ENCODE measurements at regions not wholly inside any gene's neighbourhood (a gene's known extent, or its start where the extent isn't known, plus 50 kb on each side); places are given as distances from the start of the nearest gene placed in this dataset.
"Not testable (repeated sequence)": the region's sequence is repeated elsewhere in the genome, so short reads cannot be mapped to it uniquely, and the experiment has no call there.

- Mint-ChIP-seq H3K27ac (no peak overlapping the region), H3K36me3 (ENCODE audit: low read depth) (no peaks in the 10 kb centered on the region), H3K9me3 (no peaks in the 10 kb centered on the region), H3K4me3 (no peak overlapping the region), H3K27me3 (peaks cover 4% of the 10 kb centered on the region), H3K4me1 (no peaks in the 10 kb centered on the region)
- intact Hi-C loops (cut with micrococcal nuclease), result no loop called here
- no peak for DNase-seq
Observed at GRCh38 chrX:130529531-130529930, 127.7 kb downstream of the RBMX2 start.

- no peaks in the 10 kb centered on the region for H3K27me3 Mint-ChIP-seq
- no peaks in the 10 kb centered on the region for H3K4me1 Mint-ChIP-seq
- intact Hi-C loops (cut with micrococcal nuclease), result no loop called here
- no peaks in the 10 kb centered on the region for H3K9me3 Mint-ChIP-seq
- DNase-seq, result no peak
- no peaks in the 10 kb centered on the region for H3K36me3 Mint-ChIP-seq (ENCODE audit: low read depth)
- no peak overlapping the region for H3K27ac Mint-ChIP-seq
- no peak overlapping the region for H3K4me3 Mint-ChIP-seq
Observed at GRCh38 chrX:130531066-130531465, 129.3 kb downstream of the RBMX2 start.

- intact Hi-C loops (cut with micrococcal nuclease), result loop anchor here (1.0 kb wide), 1 partner anchor 377 kb away; no protein-coding TSS in a partner anchor
- H3K4me1 Mint-ChIP-seq, result no peaks in the 10 kb centered on the region
- peak; percentile 77 for DNase-seq
- H3K4me3 Mint-ChIP-seq, result no peak overlapping the region
- H3K9me3 Mint-ChIP-seq, result no peaks in the 10 kb centered on the region
- H3K27me3 Mint-ChIP-seq, result no peaks in the 10 kb centered on the region
- no peak overlapping the region for H3K27ac Mint-ChIP-seq
- no peaks in the 10 kb centered on the region for H3K36me3 Mint-ChIP-seq (ENCODE audit: low read depth)
Observed at GRCh38 chrX:130539721-130540321, 138.0 kb downstream of the RBMX2 start.

GRCh38 chrX:130543603-130544325 lies 142.0 kb downstream of the RBMX2 start:
- no peaks in the 10 kb centered on the region for H3K9me3 Mint-ChIP-seq
- H3K27ac Mint-ChIP-seq, result no peak overlapping the region
- DNase-seq, result no peak
- intact Hi-C loops (cut with micrococcal nuclease), result no loop called here
- H3K27me3 Mint-ChIP-seq, result no peaks in the 10 kb centered on the region
- no peaks in the 10 kb centered on the region for H3K4me1 Mint-ChIP-seq
- no peak overlapping the region for H3K4me3 Mint-ChIP-seq
- no peaks in the 10 kb centered on the region for H3K36me3 Mint-ChIP-seq (ENCODE audit: low read depth)

- peaks cover 3% of the 10 kb centered on the region for H3K27me3 Mint-ChIP-seq
- intact Hi-C loops (cut with micrococcal nuclease), result no loop called here
- no peaks in the 10 kb centered on the region for H3K9me3 Mint-ChIP-seq
- H3K4me3 Mint-ChIP-seq, result no peak overlapping the region
- no peak for DNase-seq
- no peaks in the 10 kb centered on the region for H3K4me1 Mint-ChIP-seq
- no peak overlapping the region for H3K27ac Mint-ChIP-seq
- H3K36me3 Mint-ChIP-seq (ENCODE audit: low read depth), result no peaks in the 10 kb centered on the region
Observed at GRCh38 chrX:130545796-130546195, 144.0 kb downstream of the RBMX2 start.

- H3K4me3 Mint-ChIP-seq; H3K9me3 Mint-ChIP-seq; H3K27me3 Mint-ChIP-seq; H3K27ac Mint-ChIP-seq; intact Hi-C loops (cut with micrococcal nuclease); DNase-seq; H3K36me3 Mint-ChIP-seq (ENCODE audit: low read depth); H3K4me1 Mint-ChIP-seq: not testable (repeated sequence)
Observed at GRCh38 chrX:130549382-130549781, 147.6 kb downstream of the RBMX2 start.

GRCh38 chrX:130550351-130550750 lies 148.6 kb downstream of the RBMX2 start:
- no peaks in the 10 kb centered on the region for H3K36me3 Mint-ChIP-seq (ENCODE audit: low read depth)
- H3K27ac Mint-ChIP-seq, result no peak overlapping the region
- intact Hi-C loops (cut with micrococcal nuclease), result no loop called here
- no peaks in the 10 kb centered on the region for H3K9me3 Mint-ChIP-seq
- H3K4me1 Mint-ChIP-seq, result peaks cover 2% of the 10 kb centered on the region
- H3K4me3 Mint-ChIP-seq, result no peak overlapping the region
- H3K27me3 Mint-ChIP-seq, result peaks cover 5% of the 10 kb centered on the region
- no peak for DNase-seq

GRCh38 chrX:130552444-130553073 lies 150.8 kb downstream of the RBMX2 start:
- H3K27me3 Mint-ChIP-seq, result peaks cover 7% of the 10 kb centered on the region
- no peaks in the 10 kb centered on the region for H3K36me3 Mint-ChIP-seq (ENCODE audit: low read depth)
- H3K27ac Mint-ChIP-seq, result no peak overlapping the region
- intact Hi-C loops (cut with micrococcal nuclease), result no loop called here
- H3K9me3 Mint-ChIP-seq, result no peaks in the 10 kb centered on the region
- H3K4me3 Mint-ChIP-seq, result no peak overlapping the region
- DNase-seq, result no peak
- H3K4me1 Mint-ChIP-seq, result peaks cover 2% of the 10 kb centered on the region

- peaks cover 2% of the 10 kb centered on the region for H3K4me1 Mint-ChIP-seq
Observed at GRCh38 chrX:130555341-130555740, 153.6 kb downstream of the RBMX2 start.

GRCh38 chrX:130555757-130556156 lies 154.0 kb downstream of the RBMX2 start:
- no peak overlapping the region for H3K4me3 Mint-ChIP-seq
- peaks cover 3% of the 10 kb centered on the region for H3K27me3 Mint-ChIP-seq
- DNase-seq, result no peak
- intact Hi-C loops (cut with micrococcal nuclease), result no loop called here
- no peak overlapping the region for H3K27ac Mint-ChIP-seq
- H3K36me3 Mint-ChIP-seq (ENCODE audit: low read depth), result no peaks in the 10 kb centered on the region
- H3K9me3 Mint-ChIP-seq, result no peaks in the 10 kb centered on the region
- peaks cover 2% of the 10 kb centered on the region for H3K4me1 Mint-ChIP-seq

More at GRCh38 chrX:130555341-130555740, 153.6 kb downstream of the RBMX2 start:
- no peak for DNase-seq
- H3K4me3 Mint-ChIP-seq, result no peak overlapping the region
- H3K27ac Mint-ChIP-seq, result no peak overlapping the region
- H3K36me3 Mint-ChIP-seq (ENCODE audit: low read depth), result no peaks in the 10 kb centered on the region
- peaks cover 3% of the 10 kb centered on the region for H3K27me3 Mint-ChIP-seq
- H3K9me3 Mint-ChIP-seq, result no peaks in the 10 kb centered on the region
- intact Hi-C loops (cut with micrococcal nuclease), result no loop called here

GRCh38 chrX:130556951-130557350 lies 155.2 kb downstream of the RBMX2 start:
- Mint-ChIP-seq H3K36me3 (ENCODE audit: low read depth) (no peaks in the 10 kb centered on the region), H3K9me3 (no peaks in the 10 kb centered on the region), H3K4me3 (no peak overlapping the region), H3K27me3 (peaks cover 2% of the 10 kb centered on the region), H3K27ac (no peak overlapping the region), H3K4me1 (no peaks in the 10 kb centered on the region)
- DNase-seq, result no peak
- intact Hi-C loops (cut with micrococcal nuclease), result no loop called here

- H3K27ac Mint-ChIP-seq, result no peak overlapping the region
- H3K4me3 Mint-ChIP-seq, result no peak overlapping the region
- no peaks in the 10 kb centered on the region for H3K9me3 Mint-ChIP-seq
- H3K27me3 Mint-ChIP-seq, result peaks cover 5% of the 10 kb centered on the region
- intact Hi-C loops (cut with micrococcal nuclease), result no loop called here
- no peaks in the 10 kb centered on the region for H3K36me3 Mint-ChIP-seq (ENCODE audit: low read depth)
- DNase-seq, result no peak
- no peaks in the 10 kb centered on the region for H3K4me1 Mint-ChIP-seq
Observed at GRCh38 chrX:130560544-130560943, 158.8 kb downstream of the RBMX2 start.

- intact Hi-C loops (cut with micrococcal nuclease), result no loop called here
- DNase-seq, result no peak
- H3K4me1 Mint-ChIP-seq, result no peaks in the 10 kb centered on the region
- no peak overlapping the region for H3K27ac Mint-ChIP-seq
- H3K36me3 Mint-ChIP-seq (ENCODE audit: low read depth), result no peaks in the 10 kb centered on the region
- H3K4me3 Mint-ChIP-seq, result no peak overlapping the region
- no peaks in the 10 kb centered on the region for H3K9me3 Mint-ChIP-seq
- H3K27me3 Mint-ChIP-seq, result peaks cover 3% of the 10 kb centered on the region
Observed at GRCh38 chrX:130561930-130562329, 160.1 kb downstream of the RBMX2 start.

- peaks cover 3% of the 10 kb centered on the region for H3K27me3 Mint-ChIP-seq
- H3K4me1 Mint-ChIP-seq, result no peaks in the 10 kb centered on the region
- H3K9me3 Mint-ChIP-seq, result no peaks in the 10 kb centered on the region
- no peaks in the 10 kb centered on the region for H3K36me3 Mint-ChIP-seq (ENCODE audit: low read depth)
- no peak overlapping the region for H3K4me3 Mint-ChIP-seq
- DNase-seq, result no peak
- no peak overlapping the region for H3K27ac Mint-ChIP-seq
- intact Hi-C loops (cut with micrococcal nuclease), result no loop called here
Observed at GRCh38 chrX:130563476-130563875, 161.7 kb downstream of the RBMX2 start.
